Upper lobe of left lung (tissue), 6 donors: ENCODE measurements at regions not wholly inside any gene's neighbourhood (a gene's known extent, or its start where the extent isn't known, plus 50 kb on each side); places are given as distances from the start of the nearest gene placed in this dataset.

Source experiments
- ATAC-seq, 2 donors: fragments of 200-7000 bp; cut with Tn5 transposase; one replicate each; pipeline ENCODE4 v1.9.1; 2022; ENCODE audit warnings: mild to moderate bottlenecking in 2 of 2, moderate library complexity in 2 of 2; ENCODE audit not compliant: low FRiP score in 2 of 2
- DNase-seq, 2 donors: peaks; one replicate each; pipeline ENCODE4 v3.0.0-alpha.2; 2019 to 2020
- H3K27ac ChIP-seq, 4 donors: fragments of 200-600 bp; sonication (generic); one replicate each; pipeline ENCODE4 v1.5.1; 2016 to 2019
- H3K27me3 ChIP-seq, 4 donors: fragments of 200-600 bp; sonication (generic); one replicate each; pipeline ENCODE4 v1.5.1; 2017 to 2019
- H3K36me3 ChIP-seq, 4 donors: fragments of 200-600 bp; sonication (generic); one replicate each; pipeline ENCODE4 v1.5.1; 2016 to 2019
- H3K4me1 ChIP-seq, 4 donors: fragments of 200-600 bp; sonication (generic); one replicate each; pipeline ENCODE4 v1.5.1; 2018 to 2019
- H3K4me3 ChIP-seq, 4 donors: fragments of 200-600 bp; sonication (generic); one replicate each; pipeline ENCODE4 v1.5.1; 2017 to 2019; ENCODE audit warnings: mild to moderate bottlenecking in 2 of 4, moderate library complexity in 1 of 4
- H3K9me3 ChIP-seq, 4 donors: fragments of 200-600 bp; sonication (generic); one replicate each; pipeline ENCODE4 v1.5.1; 2018 to 2019
- CTCF ChIP-seq, 6 experiments: fragments of 450-650 bp in 4 of 6; fragments of 200-600 bp in 2 of 6; sonication (generic) in 2 of 6; IDR thresholded peaks; one replicate each; pipeline ENCODE4 v1.5.1; 2016 to 2019; ENCODE audit warnings: antibody characterized with exemption in 6 of 6
- EP300 ChIP-seq, 4 donors: sonication (generic); formaldehyde crosslinking; IDR thresholded peaks; one replicate each; pipeline ENCODE4 v1.5.1; 2017; ENCODE audit warnings: antibody characterized with exemption in 4 of 4, control low read depth in 2 of 4
- POLR2A ChIP-seq, 4 donors: fragments of 450-650 bp; IDR thresholded peaks; one replicate each; pipeline ENCODE4 v1.5.1; 2016 to 2017; ENCODE audit warnings: antibody characterized with exemption in 4 of 4, mild to moderate bottlenecking in 2 of 4
- POLR2AphosphoS5 ChIP-seq, 2 donors: sonication (generic); formaldehyde crosslinking; IDR thresholded peaks; one replicate each; pipeline ENCODE4 v1.5.1; 2017; ENCODE audit warnings: antibody characterized with exemption in 2 of 2
- WGBS, 2 donors: methylation state at CpG; one replicate each; pipeline ENCODE4 v1.1.5; 2017 to 2018; 5-methylcytosine and 5-hydroxymethylcytosine counted together
- donor health status: DM: no; HTN: no; CAD: no; lungs with moderate emphysema.
- donor health status: DM: no; HTN: yes; CAD: no; lungs with severe emphysema.

GRCh38 chr6:165052561-165053480, 256.6 kb downstream of the C6orf118 start:
- H3K4me1 ChIP-seq: no peaks in the 10 kb centered on the region
- H3K9me3 ChIP-seq: peaks cover 0 to 12% (median 8%) of the 10 kb centered on the region in 4 donors
- no peak for DNase-seq
- ATAC-seq: no peak
- H3K4me3 ChIP-seq: no peak overlapping the region
- TF ChIP-seq POLR2A (IDR thresholded peaks at IDR 0.05): no peak
- no peak for TF ChIP-seq CTCF (IDR thresholded peaks at IDR 0.05)
- no peak for TF ChIP-seq EP300 (IDR thresholded peaks at IDR 0.05)
- no peak for TF ChIP-seq POLR2AphosphoS5 (IDR thresholded peaks at IDR 0.05)
- 74 to 75% methylated on average over 10 of the region's 10 CpGs for WGBS, 2 donors
- no peaks in the 10 kb centered on the region for H3K27me3 ChIP-seq
- no peak overlapping the region for H3K27ac ChIP-seq
- no peaks in the 10 kb centered on the region for H3K36me3 ChIP-seq

- 36% methylated on average over 7 of the region's 7 CpGs for WGBS, 2 donors
- no peak overlapping the region for H3K27ac ChIP-seq
- peaks cover 0 to 22% (median 8%) of the 10 kb centered on the region in 4 donors for H3K9me3 ChIP-seq
- no peak for ATAC-seq
- no peak overlapping the region for H3K4me3 ChIP-seq
- no peaks in the 10 kb centered on the region for H3K4me1 ChIP-seq
- no peak for DNase-seq
- H3K36me3 ChIP-seq: no peaks in the 10 kb centered on the region
- TF ChIP-seq POLR2AphosphoS5 (IDR thresholded peaks at IDR 0.05): no peak
- TF ChIP-seq CTCF (IDR thresholded peaks at IDR 0.05): peak in 2 of 6 experiments; percentile 15 to 16
- H3K27me3 ChIP-seq: no peaks in the 10 kb centered on the region
Observed at GRCh38 chr6:165049362-165049761, 260.0 kb downstream of the C6orf118 start.

- H3K27ac ChIP-seq: no peak overlapping the region
- WGBS, 2 donors: 91 to 92% methylated on average over 2 of the region's 2 CpGs
- no peak for ATAC-seq
- H3K9me3 ChIP-seq: peaks cover 0 to 22% (median 8%) of the 10 kb centered on the region in 4 donors
- H3K36me3 ChIP-seq: no peaks in the 10 kb centered on the region
- H3K4me3 ChIP-seq: no peak overlapping the region
- DNase-seq: no peak
- no peak for TF ChIP-seq POLR2AphosphoS5 (IDR thresholded peaks at IDR 0.05)
- TF ChIP-seq CTCF (IDR thresholded peaks at IDR 0.05): no peak
- TF ChIP-seq EP300 (IDR thresholded peaks at IDR 0.05): no peak
- TF ChIP-seq POLR2A (IDR thresholded peaks at IDR 0.05): no peak
- no peaks in the 10 kb centered on the region for H3K4me1 ChIP-seq
- no peaks in the 10 kb centered on the region for H3K27me3 ChIP-seq
Observed at GRCh38 chr6:165047952-165048351, 261.5 kb downstream of the C6orf118 start.

- TF ChIP-seq EP300 (IDR thresholded peaks at IDR 0.05): no peak
- no peak for TF ChIP-seq POLR2AphosphoS5 (IDR thresholded peaks at IDR 0.05)
- TF ChIP-seq POLR2A (IDR thresholded peaks at IDR 0.05): no peak
- TF ChIP-seq CTCF (IDR thresholded peaks at IDR 0.05): no peak
- WGBS, 2 donors: 61 to 87% methylated on average over 2 of the region's 2 CpGs
- Histone ChIP-seq H3K27ac (no peak overlapping the region), H3K4me3 (no peak overlapping the region), H3K4me1 (no peaks in the 10 kb centered on the region), H3K27me3 (no peaks in the 10 kb centered on the region), H3K36me3 (no peaks in the 10 kb centered on the region), H3K9me3 (peaks cover 0 to 21% (median 8%) of the 10 kb centered on the region in 4 donors)
- DNase-seq (no peak), ATAC-seq (no peak)
Observed at GRCh38 chr6:165045631-165046030, 263.8 kb downstream of the C6orf118 start.

GRCh38 chr6:165042912-165043311, 266.5 kb downstream of the C6orf118 start:
- H3K4me1 ChIP-seq: no peaks in the 10 kb centered on the region
- WGBS, 2 donors: 77 to 84% methylated on average over 1 to 2 of the region's 2 CpGs

More at GRCh38 chr6:165042912-165043311, 266.5 kb downstream of the C6orf118 start:
- no peaks in the 10 kb centered on the region for H3K36me3 ChIP-seq
- ATAC-seq (no peak), DNase-seq (no peak)
- TF ChIP-seq POLR2AphosphoS5 (IDR thresholded peaks at IDR 0.05) (no peak), CTCF (IDR thresholded peaks at IDR 0.05) (no peak), EP300 (IDR thresholded peaks at IDR 0.05) (no peak), POLR2A (IDR thresholded peaks at IDR 0.05) (no peak)
- H3K4me3 ChIP-seq: no peak overlapping the region
- H3K27me3 ChIP-seq: no peaks in the 10 kb centered on the region
- H3K27ac ChIP-seq: no peak overlapping the region
- peaks cover 0 to 10% (median 0%) of the 10 kb centered on the region in 4 donors for H3K9me3 ChIP-seq
